A549 (cell line): ENCODE measurements at regions not wholly inside any gene's neighbourhood (a gene's known extent, or its start where the extent isn't known, plus 50 kb on each side); places are given as distances from the start of the nearest gene placed in this dataset.

Experiments used
- ATAC-seq, 2 experiments: fragments of 200-7000 bp in 1 of 2; fragments of >200 bp in 1 of 2; cut with Nextera tagmentation in 1 of 2; cut with Tn5 transposase in 1 of 2; 3 replicates each; pipeline versions ENCODE4 v1.8.0 to v1.9.1; 2018 to 2020; ENCODE audit warnings: mild to moderate bottlenecking in 1 of 2, moderate library complexity in 1 of 2
- CTCF ChIA-PET: fragments of 300-600 bp; sonication (Branson Sonifier 250); formaldehyde crosslinking; extraction: SDS; loops from one replicate; lab custom pipeline; 2021; ENCODE audit warnings: antibody characterized with exemption, inconsistent platforms; lab: Yijun Ruan, JAX
- POLR2A ChIA-PET: fragments of 350-600 bp; formaldehyde crosslinking; extraction: SDS; loops from one replicate; lab custom pipeline; 2021; ENCODE audit warnings: antibody characterized with exemption, inconsistent platforms; lab: Yijun Ruan, JAX
- DNase-seq, 2 experiments: peaks; one replicate each; pipeline versions ENCODE4 v3.0.0 to v3.0.0-alpha.2; 2011 to 2016; ENCODE audit warnings: low read depth in 1 of 2, low spot score in 1 of 2
- FAIRE-seq: peaks from 2 replicates; lab custom pipeline; 2011; peaks lifted over from hg19 to GRCh38; lab: Jason Lieb, UNC
- H3K27ac ChIP-seq, 2 experiments: fragments of >200 bp; sonication (Bioruptor Twin); formaldehyde crosslinking; 3 replicates each; pipeline ENCODE4 v1.5.1; 2016 to 2017
- H3K4me1 ChIP-seq: fragments of >200 bp; sonication (Bioruptor Twin); formaldehyde crosslinking; 3 replicates; pipeline ENCODE4 v1.6.1; 2016
- H3K4me2 ChIP-seq: fragments of >200 bp; sonication (Bioruptor Twin); formaldehyde crosslinking; 3 replicates; pipeline ENCODE4 v1.6.1; 2016
- H3K4me3 ChIP-seq: fragments of >200 bp; sonication (Bioruptor Twin); formaldehyde crosslinking; 3 replicates; pipeline ENCODE4 v1.5.1; 2016
- H3K9me3 ChIP-seq: fragments of >200 bp; sonication (Bioruptor Twin); formaldehyde crosslinking; 3 replicates; pipeline ENCODE4 v1.6.1; 2016
- CBX2 ChIP-seq: fragments of 200-600 bp; sonication (generic); IDR thresholded peaks from 2 replicates; pipeline ENCODE4 v1.6.1; 2016; ENCODE audit warnings: low read depth, mild to moderate bottlenecking, borderline replicate concordance
- CBX8 ChIP-seq: fragments of 200-600 bp; sonication (generic); IDR thresholded peaks from 2 replicates; pipeline ENCODE4 v1.6.1; 2016
- CHD4 ChIP-seq: fragments of 200-600 bp; sonication (generic); IDR thresholded peaks from 2 replicates; pipeline ENCODE4 v1.6.1; 2016; ENCODE audit warnings: antibody characterized with exemption, mild to moderate bottlenecking, borderline replicate concordance
- EHF ChIP-seq: fragments of 250-450 bp; sonication (Bioruptor Pico); IDR thresholded peaks from 2 replicates; pipeline ENCODE4 v1.5.0; 2020; ENCODE audit warnings: mild to moderate bottlenecking
- FOXS1 ChIP-seq: fragments of 250-450 bp; sonication (Bioruptor Pico); IDR thresholded peaks from 2 replicates; pipeline ENCODE4 v1.5.0; 2020; ENCODE audit warnings: mild to moderate bottlenecking, moderate library complexity
- GATA3 ChIP-seq: IDR thresholded peaks from 2 replicates; pipeline ENCODE4 v1.6.1; 2012; ENCODE audit warnings: borderline replicate concordance
- HDAC2 ChIP-seq: fragments of 200-600 bp; sonication (generic); IDR thresholded peaks from 2 replicates; pipeline ENCODE4 v1.6.1; 2016
- HEYL ChIP-seq: fragments of 250-450 bp; sonication (Bioruptor Pico); IDR thresholded peaks from 2 replicates; pipeline ENCODE4 v1.8.0; 2021; ENCODE audit warnings: mild to moderate bottlenecking, moderate library complexity
- HOXB5 ChIP-seq: fragments of 250-450 bp; sonication (Bioruptor Pico); IDR thresholded peaks from 2 replicates; pipeline ENCODE4 v1.5.0; 2020; ENCODE audit warnings: mild to moderate bottlenecking, moderate library complexity
- JUN ChIP-seq, 2 experiments: fragments of >200 bp; sonication (Bioruptor Twin); formaldehyde crosslinking; IDR thresholded peaks; 2 replicates in 1 of 2; 3 replicates in 1 of 2; pipeline ENCODE4 v1.6.1; 2016 to 2017
- JUNB ChIP-seq: fragments of >200 bp; sonication (Bioruptor Twin); formaldehyde crosslinking; IDR thresholded peaks from 2 replicates; pipeline ENCODE4 v1.6.1; 2016
- KDM1A ChIP-seq: fragments of 200-600 bp; sonication (generic); IDR thresholded peaks from 2 replicates; pipeline ENCODE4 v1.6.1; 2016; ENCODE audit warnings: low read depth, mild to moderate bottlenecking
- MAZ ChIP-seq: fragments of 150-350 bp; IDR thresholded peaks from 2 replicates; pipeline ENCODE4 v1.6.1; 2014; ENCODE audit warnings: antibody characterized with exemption, low read depth, low read length, borderline replicate concordance
- MYC ChIP-seq: IDR thresholded peaks from 2 replicates; pipeline ENCODE4 v1.6.1; 2012; ENCODE audit warnings: mild to moderate bottlenecking, inconsistent platforms, low read length, improper control_type of control experiment, borderline replicate concordance
- NR3C1 ChIP-seq: fragments of >200 bp; sonication (Bioruptor Twin); formaldehyde crosslinking; IDR thresholded peaks from 3 replicates; pipeline ENCODE4 v1.6.1; 2017
- PHF8 ChIP-seq: fragments of 200-600 bp; sonication (generic); IDR thresholded peaks from 2 replicates; pipeline ENCODE4 v1.6.1; 2016; ENCODE audit warnings: low read depth, mild to moderate bottlenecking, antibody characterized with exemption, moderate library complexity, borderline replicate concordance
- RCOR1 ChIP-seq: fragments of 150-350 bp; IDR thresholded peaks from 2 replicates; pipeline ENCODE4 v1.6.1; 2014; ENCODE audit warnings: antibody characterized with exemption, low read length, low read depth
- ZC3H11A ChIP-seq: fragments of 450-650 bp; IDR thresholded peaks from 2 replicates; pipeline ENCODE4 v1.6.1; 2014; ENCODE audit warnings: antibody characterized with exemption, mild to moderate bottlenecking
- ZFP36 ChIP-seq: fragments of 450-650 bp; IDR thresholded peaks from 2 replicates; pipeline ENCODE4 v1.6.1; 2014; ENCODE audit warnings: borderline replicate concordance; ENCODE audit not compliant: partially characterized antibody
- WGBS: methylation state at CpG from one replicate; pipeline ENCODE4 v1.1.6; 2017; ENCODE audit errors: missing lambda C conversion rate; 5-methylcytosine and 5-hydroxymethylcytosine counted together
- TF ChIP-seq, protein P1 (sequence below): fragments of >200 bp; sonication (Bioruptor Twin); formaldehyde crosslinking; IDR thresholded peaks from 3 replicates; pipeline ENCODE4 v1.6.1; 2016
- TF ChIP-seq, protein P2 (sequence below): fragments of 200-600 bp; sonication (generic); IDR thresholded peaks from 2 replicates; pipeline ENCODE4 v1.6.1; 2016; ENCODE audit warnings: antibody characterized with exemption, mild to moderate bottlenecking, moderate library complexity
- TF ChIP-seq, protein P3 (sequence below): IDR thresholded peaks from 2 replicates; pipeline ENCODE4 v1.6.1; 2012

DNA sequence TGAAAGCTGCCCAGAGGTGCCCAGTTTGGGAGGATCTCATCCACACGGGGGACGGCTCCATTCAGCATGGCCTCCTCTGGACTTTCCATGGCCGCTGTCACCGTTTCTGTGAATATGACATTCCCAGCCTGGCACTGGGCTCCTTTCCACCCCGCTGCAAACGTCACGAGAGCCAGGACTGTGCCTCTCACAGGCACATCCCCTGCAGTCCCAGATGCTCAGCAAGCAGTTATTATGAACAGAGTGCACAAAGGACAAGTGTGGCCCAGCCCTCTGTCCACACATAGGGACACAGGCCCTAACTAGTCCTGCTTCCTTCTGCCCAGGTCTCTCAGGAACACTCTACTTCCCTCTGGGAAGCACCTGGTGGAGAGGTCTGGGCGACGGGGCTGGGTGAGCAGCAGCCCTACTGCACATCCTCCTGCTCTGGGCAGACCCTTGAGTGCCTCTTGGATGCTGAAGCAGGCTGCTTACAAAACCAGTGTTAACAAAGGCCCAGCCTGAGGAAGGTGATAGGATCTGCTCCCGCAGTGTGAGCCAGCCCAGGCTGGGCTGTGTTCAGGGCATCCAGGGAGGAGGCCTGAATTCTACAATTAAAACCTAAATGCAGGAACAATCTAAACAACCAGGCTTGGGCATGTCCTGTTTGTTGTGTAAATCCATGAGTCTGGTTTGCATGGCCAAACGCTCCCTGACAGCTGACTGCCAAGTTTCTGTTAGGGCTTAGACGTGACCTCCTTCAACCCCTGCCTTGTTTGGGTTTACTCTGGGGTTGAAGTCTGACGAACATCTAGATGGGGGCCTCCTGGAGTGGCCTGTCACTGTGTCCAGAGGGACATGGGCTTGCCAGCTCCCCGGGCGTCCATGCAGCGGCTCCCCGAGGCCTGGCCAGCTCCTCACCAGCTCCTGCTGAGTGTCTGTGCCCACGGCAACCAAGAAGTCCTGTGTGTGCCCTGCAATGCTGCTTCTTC lies 269.8 kb downstream of the GADD45G start:
- no peaks in the 10 kb centered on the region for H3K9me3 ChIP-seq
- ChIA-PET CTCF (no interaction called here), POLR2A (no interaction called here)
- no peaks in the 10 kb centered on the region for H3K4me1 ChIP-seq
- H3K27ac ChIP-seq = no peak overlapping the region
- H3K4me3 ChIP-seq = no peak overlapping the region
- 57% methylated on average over 18 of the region's 18 CpGs for WGBS
- ATAC-seq = no peak; a peak in 1 of 6 replicates
- no peak overlapping the region for H3K4me2 ChIP-seq
- TF ChIP-seq RCOR1 (no peak), CBX2 (no peak), HDAC2 (no peak), PHF8 (no peak), GATA3 (no peak), MAZ (no peak), FOXS1 (CRISPR knock-in tag) (no peak)
- FAIRE-seq = no peak
- DNase-seq = no peak

GRCh38 chr9:89877051-89878002 lies 272.5 kb downstream of the GADD45G start:
- DNase-seq = no peak
- WGBS = 54% methylated on average over 18 of the region's 18 CpGs
- no peak for TF ChIP-seq ZC3H11A
- TF ChIP-seq, protein P1, sequence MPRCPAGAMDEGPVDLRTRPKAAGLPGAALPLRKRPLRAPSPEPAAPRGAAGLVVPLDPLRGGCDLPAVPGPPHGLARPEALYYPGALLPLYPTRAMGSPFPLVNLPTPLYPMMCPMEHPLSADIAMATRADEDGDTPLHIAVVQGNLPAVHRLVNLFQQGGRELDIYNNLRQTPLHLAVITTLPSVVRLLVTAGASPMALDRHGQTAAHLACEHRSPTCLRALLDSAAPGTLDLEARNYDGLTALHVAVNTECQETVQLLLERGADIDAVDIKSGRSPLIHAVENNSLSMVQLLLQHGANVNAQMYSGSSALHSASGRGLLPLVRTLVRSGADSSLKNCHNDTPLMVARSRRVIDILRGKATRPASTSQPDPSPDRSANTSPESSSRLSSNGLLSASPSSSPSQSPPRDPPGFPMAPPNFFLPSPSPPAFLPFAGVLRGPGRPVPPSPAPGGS = no peak
- TF ChIP-seq JUNB = no peak
- no peak for TF ChIP-seq GATA3
- no peak for TF ChIP-seq NR3C1
- TF ChIP-seq MYC = no peak
- TF ChIP-seq, protein P2, sequence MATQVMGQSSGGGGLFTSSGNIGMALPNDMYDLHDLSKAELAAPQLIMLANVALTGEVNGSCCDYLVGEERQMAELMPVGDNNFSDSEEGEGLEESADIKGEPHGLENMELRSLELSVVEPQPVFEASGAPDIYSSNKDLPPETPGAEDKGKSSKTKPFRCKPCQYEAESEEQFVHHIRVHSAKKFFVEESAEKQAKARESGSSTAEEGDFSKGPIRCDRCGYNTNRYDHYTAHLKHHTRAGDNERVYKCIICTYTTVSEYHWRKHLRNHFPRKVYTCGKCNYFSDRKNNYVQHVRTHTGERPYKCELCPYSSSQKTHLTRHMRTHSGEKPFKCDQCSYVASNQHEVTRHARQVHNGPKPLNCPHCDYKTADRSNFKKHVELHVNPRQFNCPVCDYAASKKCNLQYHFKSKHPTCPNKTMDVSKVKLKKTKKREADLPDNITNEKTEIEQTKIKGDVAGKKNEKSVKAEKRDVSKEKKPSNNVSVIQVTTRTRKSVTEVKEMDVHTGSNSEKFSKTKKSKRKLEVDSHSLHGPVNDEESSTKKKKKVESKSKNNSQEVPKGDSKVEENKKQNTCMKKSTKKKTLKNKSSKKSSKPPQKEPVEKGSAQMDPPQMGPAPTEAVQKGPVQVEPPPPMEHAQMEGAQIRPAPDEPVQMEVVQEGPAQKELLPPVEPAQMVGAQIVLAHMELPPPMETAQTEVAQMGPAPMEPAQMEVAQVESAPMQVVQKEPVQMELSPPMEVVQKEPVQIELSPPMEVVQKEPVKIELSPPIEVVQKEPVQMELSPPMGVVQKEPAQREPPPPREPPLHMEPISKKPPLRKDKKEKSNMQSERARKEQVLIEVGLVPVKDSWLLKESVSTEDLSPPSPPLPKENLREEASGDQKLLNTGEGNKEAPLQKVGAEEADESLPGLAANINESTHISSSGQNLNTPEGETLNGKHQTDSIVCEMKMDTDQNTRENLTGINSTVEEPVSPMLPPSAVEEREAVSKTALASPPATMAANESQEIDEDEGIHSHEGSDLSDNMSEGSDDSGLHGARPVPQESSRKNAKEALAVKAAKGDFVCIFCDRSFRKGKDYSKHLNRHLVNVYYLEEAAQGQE = no peak
- no peak for TF ChIP-seq CBX8
- TF ChIP-seq JUN (IDR thresholded peaks at IDR 0.05) = no peak
- TF ChIP-seq CBX2 = no peak
- no peak for TF ChIP-seq KDM1A
- no peak for TF ChIP-seq HEYL (CRISPR knock-in tag)
- TF ChIP-seq RCOR1 = no peak
- no peak for TF ChIP-seq EHF (CRISPR knock-in tag)
- TF ChIP-seq HDAC2 = no peak
- TF ChIP-seq, protein P3, sequence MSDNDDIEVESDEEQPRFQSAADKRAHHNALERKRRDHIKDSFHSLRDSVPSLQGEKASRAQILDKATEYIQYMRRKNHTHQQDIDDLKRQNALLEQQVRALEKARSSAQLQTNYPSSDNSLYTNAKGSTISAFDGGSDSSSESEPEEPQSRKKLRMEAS = no peak
- no peak for TF ChIP-seq ZFP36
- no peak for TF ChIP-seq CHD4
- TF ChIP-seq PHF8 = no peak
- no peak for TF ChIP-seq HOXB5 (CRISPR knock-in tag)
- TF ChIP-seq, all 56 proteins: peak for 0
- Histone ChIP-seq H3K27ac (no peak overlapping the region; a peak in 1 of 6 replicates), H3K4me1 (no peaks in the 10 kb centered on the region), H3K4me2 (no peak overlapping the region), H3K4me3 (no peak overlapping the region), H3K9me3 (no peaks in the 10 kb centered on the region)
- ChIA-PET POLR2A (no interaction called here), CTCF (interaction anchor here (1.2 kb wide), 2 partner anchors 10 to 211 kb away, joined by 3 read pairs; no protein-coding TSS in a partner anchor)
- FAIRE-seq = no peak
- no peak for ATAC-seq
